ENCODE measurements at regions not wholly inside any gene's neighbourhood (a gene's known extent, or its start where the extent isn't known, plus 50 kb on each side); places are given as distances from the start of the nearest gene placed in this dataset.

- DNase-seq (ENCODE audit: low read depth), result no peak
- H3K4me3 ChIP-seq (ENCODE audit: low read length), result no peak overlapping the region
- TF ChIP-seq, protein P1, sequence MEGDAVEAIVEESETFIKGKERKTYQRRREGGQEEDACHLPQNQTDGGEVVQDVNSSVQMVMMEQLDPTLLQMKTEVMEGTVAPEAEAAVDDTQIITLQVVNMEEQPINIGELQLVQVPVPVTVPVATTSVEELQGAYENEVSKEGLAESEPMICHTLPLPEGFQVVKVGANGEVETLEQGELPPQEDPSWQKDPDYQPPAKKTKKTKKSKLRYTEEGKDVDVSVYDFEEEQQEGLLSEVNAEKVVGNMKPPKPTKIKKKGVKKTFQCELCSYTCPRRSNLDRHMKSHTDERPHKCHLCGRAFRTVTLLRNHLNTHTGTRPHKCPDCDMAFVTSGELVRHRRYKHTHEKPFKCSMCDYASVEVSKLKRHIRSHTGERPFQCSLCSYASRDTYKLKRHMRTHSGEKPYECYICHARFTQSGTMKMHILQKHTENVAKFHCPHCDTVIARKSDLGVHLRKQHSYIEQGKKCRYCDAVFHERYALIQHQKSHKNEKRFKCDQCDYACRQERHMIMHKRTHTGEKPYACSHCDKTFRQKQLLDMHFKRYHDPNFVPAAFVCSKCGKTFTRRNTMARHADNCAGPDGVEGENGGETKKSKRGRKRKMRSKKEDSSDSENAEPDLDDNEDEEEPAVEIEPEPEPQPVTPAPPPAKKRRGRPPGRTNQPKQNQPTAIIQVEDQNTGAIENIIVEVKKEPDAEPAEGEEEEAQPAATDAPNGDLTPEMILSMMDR (IDR thresholded peaks at IDR 0.05; ENCODE audit: insufficient read depth, low read depth, low read length, missing control alignments), result no peak
These were observed 123.1 kb downstream of the VEGFA start for GRCh38 chr6:43893073-43893472.

GRCh38 chr6:43891072-43891870, 121.3 kb downstream of the VEGFA start:
- TF ChIP-seq, protein P1 (IDR thresholded peaks at IDR 0.05; ENCODE audit: insufficient read depth, low read depth, low read length, missing control alignments), result no peak
- no peak overlapping the region for H3K4me3 ChIP-seq (ENCODE audit: low read length)
- no peak for DNase-seq (ENCODE audit: low read depth)

DNA sequence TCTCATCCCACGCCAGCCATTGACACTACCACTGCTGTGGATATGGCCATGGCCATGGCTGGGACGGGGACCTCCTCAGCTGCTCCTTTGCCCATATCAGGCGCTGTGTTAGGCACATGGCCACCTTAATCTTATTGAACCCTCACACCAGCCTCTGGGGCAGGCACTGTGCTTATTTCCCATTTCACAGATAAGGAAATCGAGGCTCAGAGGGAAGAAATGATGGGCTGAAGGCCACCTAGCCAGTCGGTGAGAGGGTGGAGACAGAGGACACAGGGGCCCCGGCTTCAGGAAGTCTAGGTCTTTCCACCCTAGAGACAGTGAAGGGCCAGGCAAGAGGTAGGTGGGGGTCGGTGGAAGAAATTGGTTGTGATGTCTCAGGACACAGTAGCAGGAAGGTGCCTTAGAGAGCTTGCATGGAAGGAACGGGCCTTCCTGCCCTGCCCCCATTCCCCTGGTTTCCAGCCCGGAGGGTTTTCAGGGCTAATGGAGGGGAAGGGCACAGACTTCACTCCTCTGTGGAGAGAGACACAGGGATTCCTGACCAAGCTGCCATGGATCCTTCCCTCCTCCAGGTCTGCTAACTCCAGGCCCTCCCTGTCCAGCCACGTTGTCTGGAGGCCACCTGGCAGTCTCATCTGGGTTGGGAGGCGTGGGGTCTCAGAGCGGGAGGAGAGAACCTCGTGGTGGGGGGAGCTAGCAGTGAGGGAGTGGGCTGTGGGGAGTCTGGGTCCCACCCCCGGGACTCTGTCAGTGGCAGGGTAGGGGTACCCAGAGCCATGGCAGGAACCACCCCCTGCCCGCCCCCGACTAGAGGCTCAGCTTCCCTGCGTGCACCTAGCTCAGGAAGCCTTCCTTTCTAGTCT, 120.4 kb downstream of the VEGFA start:
- no peak for DNase-seq (ENCODE audit: low read depth)
- TF ChIP-seq, protein P1 (IDR thresholded peaks at IDR 0.05; ENCODE audit: insufficient read depth, low read depth, low read length, missing control alignments), result no peak
- H3K4me3 ChIP-seq (ENCODE audit: low read length), result no peak overlapping the region

DNA sequence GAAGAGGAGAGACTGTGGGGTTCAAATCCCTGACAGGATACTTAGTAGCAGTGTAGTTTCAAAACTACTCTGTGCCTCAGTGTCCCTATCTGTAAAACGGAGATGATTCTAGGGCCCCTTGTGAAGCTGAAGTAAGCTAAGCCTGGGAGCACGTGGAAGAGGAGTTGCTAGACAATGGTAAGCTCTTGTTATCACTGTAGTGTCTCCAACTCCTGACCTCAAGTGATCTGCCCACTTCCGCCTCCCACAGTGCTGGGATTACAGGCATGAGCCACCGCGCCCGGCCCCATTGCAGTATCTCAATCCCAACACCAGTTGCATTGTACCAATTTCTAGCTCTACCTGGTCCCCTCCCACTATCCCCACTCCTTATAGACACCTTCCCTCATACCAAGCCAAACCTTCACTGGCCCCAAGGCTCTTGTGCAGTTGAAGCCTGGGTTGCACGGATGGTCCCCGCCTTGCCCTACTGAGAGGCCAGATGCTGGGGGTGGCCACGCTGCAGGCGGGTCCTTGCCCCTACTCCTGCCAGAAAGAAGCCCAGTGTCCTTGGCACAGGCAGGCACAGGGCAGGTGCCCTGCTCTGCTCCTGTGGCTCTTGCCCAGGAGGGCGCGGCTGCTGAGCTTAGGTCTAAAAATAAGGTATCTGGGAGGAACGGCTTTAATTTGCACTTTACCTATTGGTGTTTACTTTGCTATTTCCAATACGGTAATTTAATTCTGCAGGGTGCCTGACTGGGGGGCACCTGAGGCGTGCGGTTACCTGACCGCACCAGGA, 118.1 kb downstream of the VEGFA start:
- no peak overlapping the region for H3K4me3 ChIP-seq (ENCODE audit: low read length)
- DNase-seq (ENCODE audit: low read depth), result no peak
- TF ChIP-seq, protein P1 (IDR thresholded peaks at IDR 0.05; ENCODE audit: insufficient read depth, low read depth, low read length, missing control alignments), result no peak

DNA sequence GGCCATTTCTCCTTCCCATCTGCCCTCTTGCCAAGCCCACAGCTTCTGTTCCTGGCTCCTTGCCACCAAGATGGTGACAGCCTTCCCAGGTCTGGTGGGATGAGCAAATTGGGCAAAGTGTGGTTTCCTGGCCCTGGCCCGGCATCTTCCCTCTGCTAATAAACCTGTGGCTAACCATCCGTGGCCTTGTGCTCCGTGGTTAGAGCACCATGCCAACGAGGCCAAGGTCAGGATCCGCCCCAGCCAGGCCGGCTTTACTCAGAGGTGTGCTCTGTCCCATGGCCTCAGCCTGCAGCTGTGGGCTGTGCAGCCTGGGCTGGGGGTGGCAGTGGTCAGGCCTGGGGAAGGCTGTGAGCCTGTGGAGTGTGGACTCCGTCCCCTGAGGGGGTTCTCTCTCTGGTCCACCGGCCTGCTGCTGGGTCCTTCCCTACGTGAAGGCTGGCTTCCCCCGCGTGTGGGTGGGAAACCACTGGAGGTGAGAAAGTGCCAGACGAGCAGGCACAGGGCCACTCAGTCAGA, 117.4 kb downstream of the VEGFA start:
- no peak overlapping the region for H3K4me3 ChIP-seq (ENCODE audit: low read length)
- TF ChIP-seq, protein P1 (IDR thresholded peaks at IDR 0.05; ENCODE audit: insufficient read depth, low read depth, low read length, missing control alignments), result no peak
- DNase-seq (ENCODE audit: low read depth), result no peak

DNA sequence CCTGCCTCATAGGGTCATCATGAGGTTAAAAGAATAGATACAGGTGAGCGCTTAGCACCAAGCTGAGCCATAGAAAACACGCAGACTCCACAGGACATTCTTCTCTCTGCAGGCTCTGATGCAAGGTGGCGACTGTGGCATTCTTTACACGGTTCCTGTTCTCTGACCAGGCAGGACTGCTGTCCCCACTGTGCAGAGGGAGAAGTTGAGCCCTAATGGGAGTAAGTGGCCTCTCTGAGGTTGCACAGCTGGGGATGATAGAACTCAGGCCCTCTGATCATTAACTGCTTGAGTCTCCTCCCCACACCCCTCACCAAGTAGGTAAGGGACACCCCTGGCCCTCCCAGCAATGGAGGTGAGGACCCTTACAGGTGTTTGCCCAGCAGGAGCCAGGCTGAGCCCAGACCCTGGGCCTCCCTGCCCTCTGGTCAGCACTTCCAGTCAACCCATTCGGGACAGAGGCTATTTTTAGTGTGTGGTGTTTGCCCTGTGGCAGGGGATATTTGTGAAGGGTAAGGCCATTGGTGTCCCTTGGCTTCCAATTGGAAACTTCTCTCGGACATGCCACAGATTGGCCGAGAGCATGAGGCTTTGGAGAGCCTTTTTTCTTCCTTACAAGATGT, 116.8 kb downstream of the VEGFA start:
- DNase-seq (ENCODE audit: low read depth), result no peak

More for the DNA sequence above, 116.8 kb downstream of the VEGFA start:
- H3K4me3 ChIP-seq (ENCODE audit: low read length), result no peak overlapping the region
- TF ChIP-seq, protein P1 (IDR thresholded peaks at IDR 0.05; ENCODE audit: insufficient read depth, low read depth, low read length, missing control alignments), result no peak

All from epithelial cell of esophagus (primary cell).